DOHH2 (cell line): ENCODE measurements at regions not wholly inside any gene's neighbourhood (a gene's known extent, or its start where the extent isn't known, plus 50 kb on each side); places are given as distances from the start of the nearest gene placed in this dataset.

Experiments used
- H3F3A ChIP-seq: fragments of 200-600 bp; sonication (generic), shearing (Covaris generic); 2 replicates; pipeline ENCODE4 v1.6.0; 2016; ENCODE audit warnings: antibody characterized with exemption, mild to moderate bottlenecking; ENCODE audit not compliant: control insufficient read depth, insufficient read depth
- H3K27ac ChIP-seq: fragments of 200-600 bp; sonication (generic); 2 replicates; pipeline ENCODE4 v1.5.1; 2014; ENCODE audit warnings: low read depth, mild to moderate bottlenecking, low read length, moderate library complexity
- H3K27me3 ChIP-seq: fragments of 200-600 bp; sonication (generic); 2 replicates; pipeline ENCODE4 v1.6.1; 2014; ENCODE audit warnings: mild to moderate bottlenecking, low read length, mixed read lengths; ENCODE audit not compliant: control insufficient read depth
- H3K36me3 ChIP-seq: fragments of 200-600 bp; sonication (generic); 2 replicates; pipeline ENCODE4 v1.6.1; 2014; ENCODE audit warnings: mild to moderate bottlenecking, low read length, moderate library complexity, mixed read lengths; ENCODE audit not compliant: control insufficient read depth
- H3K4me1 ChIP-seq: fragments of 200-600 bp; sonication (generic); 2 replicates; pipeline ENCODE4 v1.6.1; 2014; ENCODE audit warnings: mild to moderate bottlenecking, low read length, mixed read lengths; ENCODE audit not compliant: control insufficient read depth
- H3K4me2 ChIP-seq: fragments of 200-600 bp; sonication (generic); 2 replicates; pipeline ENCODE4 v1.6.0; 2014; ENCODE audit warnings: mild to moderate bottlenecking, low read length, moderate library complexity
- H3K4me3 ChIP-seq: fragments of 200-600 bp; sonication (generic); 2 replicates; pipeline ENCODE4 v1.5.1; 2014; ENCODE audit warnings: mild to moderate bottlenecking, low read length, mixed read lengths
- H3K79me2 ChIP-seq: fragments of 200-600 bp; sonication (generic); 2 replicates; pipeline ENCODE4 v1.6.1; 2014; ENCODE audit warnings: mild to moderate bottlenecking, low read length, mixed read lengths; ENCODE audit not compliant: control insufficient read depth
- H3K9me2 ChIP-seq: fragments of 200-600 bp; sonication (generic); replicated peaks from 2 replicates; pipeline ENCODE4 v1.6.1; 2014; ENCODE audit warnings: mild to moderate bottlenecking, low read length, mixed read lengths; ENCODE audit not compliant: control insufficient read depth
- H3K9me3 ChIP-seq: fragments of 200-600 bp; sonication (generic); 2 replicates; pipeline ENCODE4 v1.6.1; 2014; ENCODE audit warnings: antibody characterized with exemption, low read length, mixed read lengths; ENCODE audit not compliant: control insufficient read depth, insufficient read depth
- H4K20me1 ChIP-seq: fragments of 200-600 bp; sonication (generic); 2 replicates; pipeline ENCODE4 v1.6.0; 2014; ENCODE audit warnings: low read depth, mild to moderate bottlenecking, antibody characterized with exemption, low read length, moderate library complexity; ENCODE audit not compliant: control insufficient read depth, insufficient read depth
- CTCF ChIP-seq: fragments of 200-600 bp; sonication (generic); IDR thresholded peaks from one replicate; pipeline ENCODE4 v1.5.1; 2014; ENCODE audit warnings: antibody characterized with exemption, mild to moderate bottlenecking, low read depth, low read length; ENCODE audit not compliant: poor library complexity, severe bottlenecking
- EZH2phosphoT487 ChIP-seq: fragments of 200-600 bp; sonication (generic); IDR thresholded peaks from 2 replicates; pipeline ENCODE4 v1.6.1; 2017; ENCODE audit warnings: borderline replicate concordance, mild to moderate bottlenecking, antibody characterized with exemption, low read length, moderate library complexity, mixed read lengths

- Histone ChIP-seq H3K4me1 (peaks cover 17% of the 10 kb centered on the region), H3K27me3 (no peaks in the 10 kb centered on the region), H3F3A (no peaks in the 10 kb centered on the region), H3K27ac (no peak overlapping the region), H3K9me2 (no peaks in the 10 kb centered on the region), H3K4me2 (no peak overlapping the region), H4K20me1 (no peaks in the 10 kb centered on the region), H3K9me3 (no peaks in the 10 kb centered on the region), H3K4me3 (no peak overlapping the region), H3K79me2 (no peaks in the 10 kb centered on the region), H3K36me3 (no peaks in the 10 kb centered on the region)
- no peak for TF ChIP-seq CTCF
- TF ChIP-seq EZH2phosphoT487, result no peak
Measured at GRCh38 chr10:26381986-26382385, 56.2 kb upstream of the APBB1IP start.

GRCh38 chr10:26384600-26384999 is 53.5 kb upstream of the APBB1IP start:
- H3K79me2 ChIP-seq, result no peaks in the 10 kb centered on the region
- no peaks in the 10 kb centered on the region for H4K20me1 ChIP-seq
- no peaks in the 10 kb centered on the region for H3K36me3 ChIP-seq
- H3F3A ChIP-seq, result no peaks in the 10 kb centered on the region
- H3K27me3 ChIP-seq, result no peaks in the 10 kb centered on the region
- H3K4me1 ChIP-seq, result peaks cover 17% of the 10 kb centered on the region
- no peak overlapping the region for H3K27ac ChIP-seq
- H3K4me2 ChIP-seq, result no peak overlapping the region
- peaks cover 2% of the 10 kb centered on the region for H3K9me3 ChIP-seq
- no peak for TF ChIP-seq CTCF
- TF ChIP-seq EZH2phosphoT487, result no peak
- no peaks in the 10 kb centered on the region for H3K9me2 ChIP-seq
- no peak overlapping the region for H3K4me3 ChIP-seq

- Histone ChIP-seq H3K4me3 (no peak overlapping the region), H3K9me2 (no peaks in the 10 kb centered on the region), H3K4me1 (peaks cover 17% of the 10 kb centered on the region), H3K27ac (no peak overlapping the region), H3K4me2 (no peak overlapping the region), H3K79me2 (no peaks in the 10 kb centered on the region), H4K20me1 (no peaks in the 10 kb centered on the region), H3K9me3 (peaks cover 6% of the 10 kb centered on the region), H3K27me3 (no peaks in the 10 kb centered on the region), H3K36me3 (no peaks in the 10 kb centered on the region), H3F3A (no peaks in the 10 kb centered on the region)
- no peak for TF ChIP-seq CTCF
- no peak for TF ChIP-seq EZH2phosphoT487
Measured at GRCh38 chr10:26385443-26385842, 52.7 kb upstream of the APBB1IP start.

- Histone ChIP-seq H3K79me2 (no peaks in the 10 kb centered on the region), H4K20me1 (no peaks in the 10 kb centered on the region), H3K27me3 (no peaks in the 10 kb centered on the region), H3K27ac (no peak overlapping the region), H3F3A (no peaks in the 10 kb centered on the region), H3K9me2 (no peaks in the 10 kb centered on the region), H3K4me3 (no peak overlapping the region), H3K9me3 (peaks cover 6% of the 10 kb centered on the region), H3K4me1 (peaks cover 25% of the 10 kb centered on the region), H3K4me2 (no peak overlapping the region), H3K36me3 (no peaks in the 10 kb centered on the region)
- no peak for TF ChIP-seq EZH2phosphoT487
- TF ChIP-seq CTCF, result no peak
Measured at GRCh38 chr10:26386781-26387180, 51.4 kb upstream of the APBB1IP start.
